ENCODE measurements at regions not wholly inside any gene's neighbourhood (a gene's known extent, or its start where the extent isn't known, plus 50 kb on each side); places are given as distances from the start of the nearest gene placed in this dataset.

GRCh38 chr2:79373358-79374130, 139.3 kb upstream of the CTNNA2 start:
- no peak for TF ChIP-seq CTCF (IDR thresholded peaks at IDR 0.05)
- no peak for TF ChIP-seq EP300 (IDR thresholded peaks at IDR 0.05)
- no peak for TF ChIP-seq POLR2A (IDR thresholded peaks at IDR 0.05)
- intact Hi-C loops (cut with DNase I) = no loop called here
- no peak overlapping the region for H3K4me3 ChIP-seq
- H3K36me3 ChIP-seq = no peaks in the 10 kb centered on the region
- 1 to 3% (median 2%) methylated on average over 3 to 4 of the region's 4 CpGs for WGBS, 3 donors
- H3K27ac ChIP-seq = no peak overlapping the region
- H3K27me3 ChIP-seq = no peaks in the 10 kb centered on the region
- H3K9me3 ChIP-seq = no peaks in the 10 kb centered on the region
- DNase-seq = no peak
- H3K4me1 ChIP-seq (ENCODE audit: insufficient read depth) = no peaks in the 10 kb centered on the region

- intact Hi-C loops (cut with DNase I) = no loop called here
- no peaks in the 10 kb centered on the region for H3K27me3 ChIP-seq
- no peaks in the 10 kb centered on the region for H3K36me3 ChIP-seq
- DNase-seq = no peak
- no peaks in the 10 kb centered on the region for H3K4me1 ChIP-seq (ENCODE audit: insufficient read depth)
- H3K27ac ChIP-seq = no peak overlapping the region
- no peak overlapping the region for H3K4me3 ChIP-seq
- 19 to 25% (median 22%) methylated on average over 8 of the region's 8 CpGs for WGBS, 3 donors
- no peaks in the 10 kb centered on the region for H3K9me3 ChIP-seq
- TF ChIP-seq EP300 (IDR thresholded peaks at IDR 0.05) (no peak), CTCF (IDR thresholded peaks at IDR 0.05) (no peak), POLR2A (IDR thresholded peaks at IDR 0.05) (no peak)
Observed at GRCh38 chr2:79370976-79371538, 141.8 kb upstream of the CTNNA2 start.

GRCh38 chr2:79369127-79369526, 143.7 kb upstream of the CTNNA2 start:
- TF ChIP-seq EP300 (IDR thresholded peaks at IDR 0.05) (no peak), CTCF (IDR thresholded peaks at IDR 0.05) (no peak), POLR2A (IDR thresholded peaks at IDR 0.05) (no peak)
- no peak for DNase-seq
- H3K4me1 ChIP-seq (ENCODE audit: insufficient read depth) = no peaks in the 10 kb centered on the region
- intact Hi-C loops (cut with DNase I) = no loop called here
- H3K27ac ChIP-seq = no peak overlapping the region
- WGBS, 3 donors = 73 to 82% (median 78%) methylated on average over 9 of the region's 9 CpGs
- H3K9me3 ChIP-seq = no peaks in the 10 kb centered on the region
- H3K4me3 ChIP-seq = no peak overlapping the region
- H3K27me3 ChIP-seq = no peaks in the 10 kb centered on the region
- H3K36me3 ChIP-seq = no peaks in the 10 kb centered on the region

GRCh38 chr2:79368116-79368630, 144.7 kb upstream of the CTNNA2 start:
- Histone ChIP-seq H3K4me1 (ENCODE audit: insufficient read depth) (no peaks in the 10 kb centered on the region), H3K4me3 (no peak overlapping the region), H3K36me3 (no peaks in the 10 kb centered on the region), H3K27ac (no peak overlapping the region), H3K27me3 (no peaks in the 10 kb centered on the region), H3K9me3 (no peaks in the 10 kb centered on the region)
- TF ChIP-seq EP300 (IDR thresholded peaks at IDR 0.05) (no peak), POLR2A (IDR thresholded peaks at IDR 0.05) (no peak), CTCF (IDR thresholded peaks at IDR 0.05) (no peak)
- 80 to 88% (median 83%) methylated on average over 5 of the region's 5 CpGs for WGBS, 3 donors
- intact Hi-C loops (cut with DNase I) = no loop called here
- DNase-seq = no peak

Data from ovary (tissue), 7 donors.